ENCODE measurements at regions not wholly inside any gene's neighbourhood (a gene's known extent, or its start where the extent isn't known, plus 50 kb on each side); places are given as distances from the start of the nearest gene placed in this dataset.
"Not testable (repeated sequence)": the region's sequence is repeated elsewhere in the genome, so short reads cannot be mapped to it uniquely, and the experiment has no call there.

GRCh38 chr12:25424211-25424731 is 128.8 kb downstream of the LMNTD1 start:
- DNase-seq (no peak), ATAC-seq (no peak)
- no peaks in the 10 kb centered on the region for H3K9me3 Mint-ChIP-seq
- no peak overlapping the region for H3K4me3 Mint-ChIP-seq
- no peaks in the 10 kb centered on the region for H3K4me1 Mint-ChIP-seq (ENCODE audit: low read depth)
- H3K27me3 Mint-ChIP-seq (ENCODE audit: low read depth), result no peaks in the 10 kb centered on the region
- no peaks in the 10 kb centered on the region for H3K36me3 Mint-ChIP-seq (ENCODE audit: insufficient read depth)

GRCh38 chr12:25423355-25424050 is 129.6 kb downstream of the LMNTD1 start:
- Mint-ChIP-seq H3K9me3 (no peaks in the 10 kb centered on the region), H3K4me1 (ENCODE audit: low read depth) (no peaks in the 10 kb centered on the region), H3K4me3 (no peak overlapping the region), H3K27me3 (ENCODE audit: low read depth) (no peaks in the 10 kb centered on the region), H3K36me3 (ENCODE audit: insufficient read depth) (no peaks in the 10 kb centered on the region)
- no peak for DNase-seq
- no peak for ATAC-seq

- Mint-ChIP-seq H3K4me3 (no peak overlapping the region), H3K4me1 (ENCODE audit: low read depth) (no peaks in the 10 kb centered on the region), H3K9me3 (no peaks in the 10 kb centered on the region), H3K36me3 (ENCODE audit: insufficient read depth) (no peaks in the 10 kb centered on the region), H3K27me3 (ENCODE audit: low read depth) (no peaks in the 10 kb centered on the region)
- ATAC-seq (no peak), DNase-seq (no peak)
Measured at GRCh38 chr12:25422241-25422640, 130.8 kb downstream of the LMNTD1 start.

- ATAC-seq, result no peak
- Mint-ChIP-seq H3K9me3 (no peaks in the 10 kb centered on the region), H3K4me3 (no peak overlapping the region)
Measured at GRCh38 chr12:25421651-25422167, 131.4 kb downstream of the LMNTD1 start.

GRCh38 chr12:25420116-25420515 is 133.0 kb downstream of the LMNTD1 start:
- H3K4me1 Mint-ChIP-seq (ENCODE audit: low read depth), result no peaks in the 10 kb centered on the region
- H3K4me3 Mint-ChIP-seq, result no peak overlapping the region
- peaks cover 1% of the 10 kb centered on the region for H3K27me3 Mint-ChIP-seq (ENCODE audit: low read depth)
- ATAC-seq (no peak), DNase-seq (no peak)
- no peaks in the 10 kb centered on the region for H3K36me3 Mint-ChIP-seq (ENCODE audit: insufficient read depth)
- H3K9me3 Mint-ChIP-seq, result no peaks in the 10 kb centered on the region

More at GRCh38 chr12:25421651-25422167, 131.4 kb downstream of the LMNTD1 start:
- peaks cover 1% of the 10 kb centered on the region for H3K27me3 Mint-ChIP-seq (ENCODE audit: low read depth)
- no peaks in the 10 kb centered on the region for H3K4me1 Mint-ChIP-seq (ENCODE audit: low read depth)
- no peak for DNase-seq
- H3K36me3 Mint-ChIP-seq (ENCODE audit: insufficient read depth), result no peaks in the 10 kb centered on the region

- no peak overlapping the region for H3K4me3 Mint-ChIP-seq
- DNase-seq (no peak), ATAC-seq (no peak)
- H3K36me3 Mint-ChIP-seq (ENCODE audit: insufficient read depth), result no peaks in the 10 kb centered on the region
- peaks cover 1% of the 10 kb centered on the region for H3K27me3 Mint-ChIP-seq (ENCODE audit: low read depth)
- H3K4me1 Mint-ChIP-seq (ENCODE audit: low read depth), result no peaks in the 10 kb centered on the region
- no peaks in the 10 kb centered on the region for H3K9me3 Mint-ChIP-seq
Measured at GRCh38 chr12:25419595-25419994, 133.5 kb downstream of the LMNTD1 start.

- Mint-ChIP-seq H3K4me3 (no peak overlapping the region), H3K27me3 (ENCODE audit: low read depth) (peaks cover 5% of the 10 kb centered on the region), H3K36me3 (ENCODE audit: insufficient read depth) (no peaks in the 10 kb centered on the region), H3K9me3 (no peaks in the 10 kb centered on the region), H3K4me1 (ENCODE audit: low read depth) (no peaks in the 10 kb centered on the region)
- DNase-seq, result no peak
- ATAC-seq, result no peak
Measured at GRCh38 chr12:25417071-25417470, 136.0 kb downstream of the LMNTD1 start.

- Mint-ChIP-seq H3K4me1 (ENCODE audit: low read depth) (no peaks in the 10 kb centered on the region), H3K4me3 (no peak overlapping the region), H3K36me3 (ENCODE audit: insufficient read depth) (no peaks in the 10 kb centered on the region), H3K27me3 (ENCODE audit: low read depth) (peaks cover 5% of the 10 kb centered on the region), H3K9me3 (no peaks in the 10 kb centered on the region)
- ATAC-seq (no peak), DNase-seq (no peak)
Measured at GRCh38 chr12:25416516-25416915, 136.6 kb downstream of the LMNTD1 start.

- Mint-ChIP-seq H3K36me3 (ENCODE audit: insufficient read depth) (no peaks in the 10 kb centered on the region), H3K27me3 (ENCODE audit: low read depth) (peaks cover 5% of the 10 kb centered on the region), H3K4me3 (no peak overlapping the region), H3K9me3 (no peaks in the 10 kb centered on the region), H3K4me1 (ENCODE audit: low read depth) (no peaks in the 10 kb centered on the region)
- DNase-seq (no peak), ATAC-seq (no peak)
Measured at GRCh38 chr12:25415004-25415403, 138.1 kb downstream of the LMNTD1 start.

GRCh38 chr12:25412735-25413134 is 140.3 kb downstream of the LMNTD1 start:
- Mint-ChIP-seq H3K27me3 (ENCODE audit: low read depth) (peaks cover 5% of the 10 kb centered on the region), H3K4me1 (ENCODE audit: low read depth) (no peaks in the 10 kb centered on the region), H3K4me3 (no peak overlapping the region), H3K9me3 (no peaks in the 10 kb centered on the region), H3K36me3 (ENCODE audit: insufficient read depth) (no peaks in the 10 kb centered on the region)
- DNase-seq, result no peak
- ATAC-seq, result no peak

GRCh38 chr12:25404955-25405354 is 148.1 kb downstream of the LMNTD1 start:
- DNase-seq, result no peak
- peaks cover 1% of the 10 kb centered on the region for H3K36me3 Mint-ChIP-seq (ENCODE audit: insufficient read depth)
- peaks cover 7% of the 10 kb centered on the region for H3K9me3 Mint-ChIP-seq
- H3K4me3 Mint-ChIP-seq, result no peak overlapping the region
- H3K27me3 Mint-ChIP-seq (ENCODE audit: low read depth), result peaks cover 1% of the 10 kb centered on the region
- no peak for ATAC-seq
- H3K4me1 Mint-ChIP-seq (ENCODE audit: low read depth), result no peaks in the 10 kb centered on the region

- ATAC-seq (no peak), DNase-seq (no peak)
- peaks cover 1% of the 10 kb centered on the region for H3K36me3 Mint-ChIP-seq (ENCODE audit: insufficient read depth)
- H3K9me3 Mint-ChIP-seq, result peaks cover 7% of the 10 kb centered on the region
- H3K4me1 Mint-ChIP-seq (ENCODE audit: low read depth), result no peaks in the 10 kb centered on the region
- H3K4me3 Mint-ChIP-seq, result no peak overlapping the region
- H3K27me3 Mint-ChIP-seq (ENCODE audit: low read depth), result peaks cover 1% of the 10 kb centered on the region
Measured at GRCh38 chr12:25401547-25402345, 151.0 kb upstream of the KRAS start.

GRCh38 chr12:25397001-25397400 is 146.3 kb upstream of the KRAS start:
- peaks cover 7% of the 10 kb centered on the region for H3K9me3 Mint-ChIP-seq
- DNase-seq (no peak), ATAC-seq (no peak)
- peaks cover 5% of the 10 kb centered on the region for H3K27me3 Mint-ChIP-seq (ENCODE audit: low read depth)
- no peak overlapping the region for H3K4me3 Mint-ChIP-seq
- peaks cover 1% of the 10 kb centered on the region for H3K36me3 Mint-ChIP-seq (ENCODE audit: insufficient read depth)
- H3K4me1 Mint-ChIP-seq (ENCODE audit: low read depth), result no peaks in the 10 kb centered on the region

GRCh38 chr12:25395227-25395626 is 144.5 kb upstream of the KRAS start:
- no peaks in the 10 kb centered on the region for H3K9me3 Mint-ChIP-seq
- DNase-seq, result no peak
- ATAC-seq, result no peak
- H3K36me3 Mint-ChIP-seq (ENCODE audit: insufficient read depth), result no peaks in the 10 kb centered on the region
- no peaks in the 10 kb centered on the region for H3K4me1 Mint-ChIP-seq (ENCODE audit: low read depth)
- H3K27me3 Mint-ChIP-seq (ENCODE audit: low read depth), result peaks cover 4% of the 10 kb centered on the region
- no peak overlapping the region for H3K4me3 Mint-ChIP-seq

GRCh38 chr12:25394775-25395174 is 144.0 kb upstream of the KRAS start:
- ATAC-seq; H3K36me3 Mint-ChIP-seq (ENCODE audit: insufficient read depth); H3K4me1 Mint-ChIP-seq (ENCODE audit: low read depth); H3K9me3 Mint-ChIP-seq; H3K4me3 Mint-ChIP-seq; DNase-seq; H3K27me3 Mint-ChIP-seq (ENCODE audit: low read depth): not testable (repeated sequence)

Measured in activated T-cell treated with anti-CD3 and anti-CD28 coated beads, Interleukin-2, amount 50 U/mL, for 4 hours (primary cell).